Neural cell (in vitro differentiated cells): ENCODE measurements at regions not wholly inside any gene's neighbourhood (a gene's known extent, or its start where the extent isn't known, plus 50 kb on each side); places are given as distances from the start of the nearest gene placed in this dataset.

Experiments used
- H2AFZ ChIP-seq: fragments of 200-600, 300-800 bp; sonication (generic), shearing (Covaris generic); 2 replicates; pipeline ENCODE4 v1.6.0; 2014; ENCODE audit warnings: low read depth, mild to moderate bottlenecking, antibody characterized with exemption, low read length, moderate library complexity
- H3F3A ChIP-seq: fragments of 200-600 bp; shearing (Covaris generic); 2 replicates; pipeline ENCODE4 v1.6.1; 2016; ENCODE audit warnings: mild to moderate bottlenecking, moderate library complexity, mixed read lengths, antibody characterized with exemption, low read length; ENCODE audit not compliant: insufficient read depth, poor library complexity, severe bottlenecking
- H3K27ac ChIP-seq: fragments of 200-600, 300-800 bp; sonication (generic), shearing (Covaris generic); 2 replicates; pipeline ENCODE4 v1.5.1; 2014; ENCODE audit warnings: mild to moderate bottlenecking, low read length, moderate library complexity
- H3K27me3 ChIP-seq: fragments of 300-800, 200-600 bp; sonication (generic), shearing (Covaris generic); 2 replicates; pipeline ENCODE4 v1.6.0; 2014; ENCODE audit warnings: mild to moderate bottlenecking, low read depth, low read length, moderate library complexity; ENCODE audit not compliant: insufficient read depth
- H3K36me3 ChIP-seq: fragments of 300-800, 200-600 bp; sonication (generic), shearing (Covaris generic); 2 replicates; pipeline ENCODE4 v1.5.1; 2014; ENCODE audit warnings: mild to moderate bottlenecking, antibody characterized with exemption, low read length, moderate library complexity; ENCODE audit not compliant: insufficient read depth
- H3K4me2 ChIP-seq: fragments of 300-800, 200-600 bp; sonication (generic), shearing (Covaris generic); 2 replicates; pipeline ENCODE4 v1.6.0; 2014; ENCODE audit warnings: mild to moderate bottlenecking, low read length
- H3K4me3 ChIP-seq: fragments of 300-800, 200-600 bp; sonication (generic), shearing (Covaris generic); 2 replicates; pipeline ENCODE4 v1.5.1; 2014; ENCODE audit warnings: mild to moderate bottlenecking, low read length, moderate library complexity
- H3K79me2 ChIP-seq: fragments of 200-600 bp; shearing (Covaris generic); replicated peaks from 2 replicates; pipeline ENCODE4 v1.6.0; 2014; ENCODE audit warnings: mild to moderate bottlenecking, low read length, moderate library complexity; ENCODE audit not compliant: insufficient read depth
- H3K9ac ChIP-seq: fragments of 300-800, 200-600 bp; sonication (generic), shearing (Covaris generic); 2 replicates; pipeline ENCODE4 v1.6.1; 2016; ENCODE audit warnings: mild to moderate bottlenecking, low read length, mixed read lengths
- H3K9me2 ChIP-seq: fragments of 200-600 bp; shearing (Covaris generic); 2 replicates; pipeline ENCODE4 v1.6.1; 2016; ENCODE audit warnings: mild to moderate bottlenecking, low read length, mixed read lengths; ENCODE audit not compliant: insufficient read depth
- H3K9me3 ChIP-seq: fragments of 200-600, 300-800 bp; sonication (generic), shearing (Covaris generic); 2 replicates; pipeline ENCODE4 v1.6.1; 2016; ENCODE audit warnings: mild to moderate bottlenecking, mixed run types, low read length, moderate library complexity, mixed read lengths
- H4K20me1 ChIP-seq: fragments of 200-600 bp; shearing (Covaris generic); 2 replicates; pipeline ENCODE4 v1.6.1; 2016; ENCODE audit warnings: mild to moderate bottlenecking, mixed run types; ENCODE audit not compliant: insufficient read depth
- CTCF ChIP-seq: fragments of 450-650 bp; IDR thresholded peaks from 2 replicates; pipeline ENCODE4 v1.5.1; 2014; ENCODE audit warnings: antibody characterized with exemption, mild to moderate bottlenecking, moderate library complexity; ENCODE audit not compliant: poor library complexity, severe bottlenecking
- EP300 ChIP-seq: fragments of 450-650 bp; conservative IDR thresholded peaks from 2 replicates; pipeline ENCODE4 v1.6.1; 2014; ENCODE audit warnings: antibody characterized with exemption, mild to moderate bottlenecking, moderate library complexity; ENCODE audit not compliant: poor library complexity, severe bottlenecking
- EZH2 ChIP-seq: fragments of 200-600, 300-800 bp; shearing (Covaris generic), sonication (generic); IDR thresholded peaks from 2 replicates; pipeline ENCODE4 v1.6.1; 2014; ENCODE audit warnings: antibody characterized with exemption, low read length, borderline replicate concordance, mild to moderate bottlenecking; ENCODE audit not compliant: insufficient read depth, poor library complexity, severe bottlenecking
- MXI1 ChIP-seq: fragments of 450-650 bp; conservative IDR thresholded peaks from 2 replicates; pipeline ENCODE4 v1.6.1; 2014; ENCODE audit warnings: antibody characterized with exemption, mild to moderate bottlenecking; ENCODE audit not compliant: poor library complexity, severe bottlenecking
- POLR2AphosphoS5 ChIP-seq: IDR thresholded peaks from 2 replicates; pipeline ENCODE4 v1.6.1; 2012
- RAD21 ChIP-seq: fragments of 450-650 bp; conservative IDR thresholded peaks from 2 replicates; pipeline ENCODE4 v1.6.1; 2014; ENCODE audit warnings: antibody characterized with exemption, mild to moderate bottlenecking, moderate library complexity
- REST ChIP-seq: IDR thresholded peaks from 2 replicates; pipeline ENCODE4 v1.6.1; 2012; ENCODE audit warnings: borderline replicate concordance
- SMC3 ChIP-seq: fragments of 450-650 bp; conservative IDR thresholded peaks from 2 replicates; pipeline ENCODE4 v1.6.1; 2014; ENCODE audit warnings: antibody characterized with exemption, mild to moderate bottlenecking, moderate library complexity; ENCODE audit not compliant: poor library complexity
- TAF1 ChIP-seq: IDR thresholded peaks from 2 replicates; pipeline ENCODE4 v1.6.1; 2012; ENCODE audit warnings: low read depth

GRCh38 chr2:146734042-146734820 lies 1110.6 kb upstream of the ACVR2A start:
- Histone ChIP-seq H3K27ac (no peak overlapping the region), H3K9me3 (no peaks in the 10 kb centered on the region), H3K27me3 (no peaks in the 10 kb centered on the region), H3K4me3 (no peak overlapping the region), H3K36me3 (no peaks in the 10 kb centered on the region), H3K79me2 (no peaks in the 10 kb centered on the region), H3F3A (no peaks in the 10 kb centered on the region), H3K9ac (no peak overlapping the region), H2AFZ (no peak overlapping the region), H3K9me2 (no peaks in the 10 kb centered on the region), H4K20me1 (no peaks in the 10 kb centered on the region), H3K4me2 (no peak overlapping the region)
- TF ChIP-seq TAF1 (no peak), SMC3 (peak; percentile 94), CTCF (peak; percentile 86), EP300 (no peak), POLR2AphosphoS5 (no peak), RAD21 (peak; percentile 95), MXI1 (no peak), REST (no peak), EZH2 (no peak)

- Histone ChIP-seq H3K4me2 (no peak overlapping the region), H3K36me3 (no peaks in the 10 kb centered on the region), H3K9me3 (no peaks in the 10 kb centered on the region), H3K27ac (no peak overlapping the region), H3K9me2 (no peaks in the 10 kb centered on the region), H2AFZ (no peak overlapping the region), H3K9ac (no peak overlapping the region), H3K4me3 (no peak overlapping the region), H3K27me3 (no peaks in the 10 kb centered on the region), H4K20me1 (no peaks in the 10 kb centered on the region), H3F3A (no peaks in the 10 kb centered on the region), H3K79me2 (no peaks in the 10 kb centered on the region)
- no peak for TF ChIP-seq EP300
- no peak for TF ChIP-seq POLR2AphosphoS5
- no peak for TF ChIP-seq MXI1
- no peak for TF ChIP-seq CTCF
- no peak for TF ChIP-seq EZH2
- no peak for TF ChIP-seq RAD21
- TF ChIP-seq SMC3 = no peak
- TF ChIP-seq TAF1 = no peak
- TF ChIP-seq REST = no peak
Observed at GRCh38 chr2:146730882-146731281, 1113.9 kb upstream of the ACVR2A start.
